GM12891 (cell line): ENCODE measurements at regions not wholly inside any gene's neighbourhood (a gene's known extent, or its start where the extent isn't known, plus 50 kb on each side); places are given as distances from the start of the nearest gene placed in this dataset.

Experiments
- POLR2A ChIP-seq: IDR thresholded peaks from 2 replicates; pipeline ENCODE4 v1.6.1; 2011; ENCODE audit warnings: low read depth, low read length, control low read depth
- POLR2AphosphoS5 ChIP-seq: IDR thresholded peaks from 2 replicates; pipeline ENCODE4 v1.6.1; 2011; ENCODE audit warnings: low read depth, low read length, control low read depth
- TAF1 ChIP-seq: IDR thresholded peaks from 2 replicates; pipeline ENCODE4 v1.6.1; 2011; ENCODE audit warnings: low read depth, low read length, control low read depth

DNA sequence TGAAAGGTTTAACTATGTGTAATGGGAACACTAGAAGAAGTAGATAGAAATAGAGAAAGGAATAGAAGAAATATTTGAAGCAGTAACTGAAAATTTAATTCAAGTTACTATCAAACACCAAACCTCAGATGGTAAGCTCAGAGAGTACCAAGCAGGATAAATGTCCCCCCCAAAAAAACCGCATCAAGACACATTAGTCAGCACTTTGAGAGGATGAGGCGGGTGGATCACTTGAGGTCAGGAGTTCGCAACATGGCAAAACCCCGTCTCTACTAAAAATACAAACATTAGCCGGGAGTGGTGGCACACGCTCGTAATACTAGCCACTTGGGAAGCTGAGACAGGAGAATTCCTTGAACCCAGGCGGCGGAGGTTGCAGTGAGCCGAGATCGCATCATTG is 253.1 kb downstream of the C6orf118 start:
- TF ChIP-seq POLR2A (no peak), TAF1 (no peak), POLR2AphosphoS5 (no peak)
